Right lobe of liver (tissue), 4 donors: ENCODE measurements at regions not wholly inside any gene's neighbourhood (a gene's known extent, or its start where the extent isn't known, plus 50 kb on each side); places are given as distances from the start of the nearest gene placed in this dataset.

Experiments
- CTCF ChIP-seq, 4 donors: fragments of 200-600 bp in 3 of 4; fragments of 450-650 bp in 1 of 4; IDR thresholded peaks; one replicate each; pipeline versions ENCODE4 v1.5.1 to v1.8.0; 2016 to 2022; ENCODE audit warnings: antibody characterized with exemption in 4 of 4, mild to moderate bottlenecking in 2 of 4
- POLR2A ChIP-seq: fragments of 450-650 bp; IDR thresholded peaks from one replicate; pipeline ENCODE4 v1.6.1; 2017; ENCODE audit warnings: antibody characterized with exemption, mild to moderate bottlenecking
- donor health status: DM: no; HTN: no; CAD: no.
- donor health status: DM: no; HTN: no; CAD: no.
- donor health status: DM: no; HTN: yes; CAD: no.

- TF ChIP-seq CTCF (IDR thresholded peaks at IDR 0.05) (no peak), POLR2A (no peak)
These were observed 103.7 kb downstream of the AKAP11 start for GRCh38 chr13:42375663-42376062.
